ENCODE measurements at regions not wholly inside any gene's neighbourhood (a gene's known extent, or its start where the extent isn't known, plus 50 kb on each side); places are given as distances from the start of the nearest gene placed in this dataset.

GRCh38 chr2:238576674-238577073 lies 149.9 kb downstream of the ASB1 start:
- H3K36me3 ChIP-seq (ENCODE audit: control insufficient read depth in 4 of 4, insufficient read depth in 4 of 4, low read length in 4 of 4): no peaks in the 10 kb centered on the region
- H3K27ac ChIP-seq (ENCODE audit: low read depth in 1 of 2, low read length in 1 of 2): no peak overlapping the region
- H3K27me3 ChIP-seq (ENCODE audit: control insufficient read depth in 3 of 3, insufficient read depth in 3 of 3, low read length in 2 of 3): peaks cover 0 to 7% (median 0%) of the 10 kb centered on the region in 3 donors
- peaks cover 0 to 7% (median 0%) of the 10 kb centered on the region in 4 donors for H3K9me3 ChIP-seq (ENCODE audit: control insufficient read depth in 4 of 4, insufficient read depth in 3 of 4, low read length in 3 of 4)
- DNase-seq: no peak
- no peak overlapping the region for H3K9ac ChIP-seq (ENCODE audit: insufficient read depth in 1 of 2, low read length in 2 of 2)
- peaks cover 0 to 8% (median 0%) of the 10 kb centered on the region in 5 donors for H3K4me1 ChIP-seq (ENCODE audit: control insufficient read depth in 5 of 5, insufficient read depth in 5 of 5, low read length in 5 of 5)
- TF ChIP-seq CTCF (IDR thresholded peaks at IDR 0.05; ENCODE audit: control extremely low read depth, extremely low read depth): no peak
- 79 to 81% methylated on average over 3 of the region's 3 CpGs for WGBS, 2 donors
- H3K4me3 ChIP-seq: no peak overlapping the region
- ATAC-seq (ENCODE audit: insufficient read depth, low FRiP score): no peak

GRCh38 chr2:238578256-238578655 lies 151.5 kb downstream of the ASB1 start:
- Histone ChIP-seq H3K9ac (ENCODE audit: insufficient read depth in 1 of 2, low read length in 2 of 2) (no peak overlapping the region), H3K27me3 (ENCODE audit: control insufficient read depth in 3 of 3, insufficient read depth in 3 of 3, low read length in 2 of 3) (peaks cover 0 to 7% (median 0%) of the 10 kb centered on the region in 3 donors), H3K27ac (ENCODE audit: low read depth in 1 of 2, low read length in 1 of 2) (no peak overlapping the region), H3K36me3 (ENCODE audit: control insufficient read depth in 4 of 4, insufficient read depth in 4 of 4, low read length in 4 of 4) (no peaks in the 10 kb centered on the region), H3K9me3 (ENCODE audit: control insufficient read depth in 4 of 4, insufficient read depth in 3 of 4, low read length in 3 of 4) (peaks cover 0 to 7% (median 0%) of the 10 kb centered on the region in 4 donors), H3K4me1 (ENCODE audit: control insufficient read depth in 5 of 5, insufficient read depth in 5 of 5, low read length in 5 of 5) (no peaks in the 10 kb centered on the region), H3K4me3 (no peak overlapping the region)
- TF ChIP-seq CTCF (IDR thresholded peaks at IDR 0.05; ENCODE audit: control extremely low read depth, extremely low read depth): no peak
- DNase-seq: no peak
- no peak for ATAC-seq (ENCODE audit: insufficient read depth, low FRiP score)
- 72 to 86% methylated on average over 9 of the region's 9 CpGs for WGBS, 2 donors

- Histone ChIP-seq H3K9ac (ENCODE audit: insufficient read depth in 1 of 2, low read length in 2 of 2) (no peak overlapping the region), H3K36me3 (ENCODE audit: control insufficient read depth in 4 of 4, insufficient read depth in 4 of 4, low read length in 4 of 4) (no peaks in the 10 kb centered on the region), H3K27ac (ENCODE audit: low read depth in 1 of 2, low read length in 1 of 2) (no peak overlapping the region), H3K9me3 (ENCODE audit: control insufficient read depth in 4 of 4, insufficient read depth in 3 of 4, low read length in 3 of 4) (peaks cover 0 to 4% (median 0%) of the 10 kb centered on the region in 4 donors), H3K4me3 (no peak overlapping the region), H3K27me3 (ENCODE audit: control insufficient read depth in 3 of 3, insufficient read depth in 3 of 3, low read length in 2 of 3) (peaks cover 0 to 7% (median 0%) of the 10 kb centered on the region in 3 donors), H3K4me1 (ENCODE audit: control insufficient read depth in 5 of 5, insufficient read depth in 5 of 5, low read length in 5 of 5) (no peaks in the 10 kb centered on the region)
- 81 to 86% methylated on average over 4 of the region's 4 CpGs for WGBS, 2 donors
- TF ChIP-seq CTCF (IDR thresholded peaks at IDR 0.05; ENCODE audit: control extremely low read depth, extremely low read depth): no peak
- ATAC-seq (ENCODE audit: insufficient read depth, low FRiP score) (no peak), DNase-seq (no peak)
Measured at GRCh38 chr2:238580486-238580885, 153.8 kb downstream of the ASB1 start.

- TF ChIP-seq CTCF (IDR thresholded peaks at IDR 0.05; ENCODE audit: control extremely low read depth, extremely low read depth): no peak
Measured at GRCh38 chr2:238581126-238581525, 154.4 kb downstream of the ASB1 start.

More at GRCh38 chr2:238581126-238581525, 154.4 kb downstream of the ASB1 start:
- Histone ChIP-seq H3K27ac (ENCODE audit: low read depth in 1 of 2, low read length in 1 of 2) (no peak overlapping the region), H3K27me3 (ENCODE audit: control insufficient read depth in 3 of 3, insufficient read depth in 3 of 3, low read length in 2 of 3) (peaks cover 0 to 7% (median 0%) of the 10 kb centered on the region in 3 donors), H3K4me1 (ENCODE audit: control insufficient read depth in 5 of 5, insufficient read depth in 5 of 5, low read length in 5 of 5) (no peaks in the 10 kb centered on the region), H3K9me3 (ENCODE audit: control insufficient read depth in 4 of 4, insufficient read depth in 3 of 4, low read length in 3 of 4) (peaks cover 0 to 4% (median 0%) of the 10 kb centered on the region in 4 donors), H3K36me3 (ENCODE audit: control insufficient read depth in 4 of 4, insufficient read depth in 4 of 4, low read length in 4 of 4) (no peaks in the 10 kb centered on the region), H3K9ac (ENCODE audit: insufficient read depth in 1 of 2, low read length in 2 of 2) (no peak overlapping the region), H3K4me3 (no peak overlapping the region)
- DNase-seq: no peak
- 86 to 90% methylated on average over 4 of the region's 4 CpGs for WGBS, 2 donors
- ATAC-seq (ENCODE audit: insufficient read depth, low FRiP score): no peak
